HFFc6 (cell line): ENCODE measurements at regions not wholly inside any gene's neighbourhood (a gene's known extent, or its start where the extent isn't known, plus 50 kb on each side); places are given as distances from the start of the nearest gene placed in this dataset.

Experiments used
- DNase-seq: peaks from one replicate; pipeline ENCODE4 v3.0.0-alpha.2; 2018
- H3K27ac Mint-ChIP-seq: 2 replicates; pipeline ENCODE4 v1.8.0; 2020; ENCODE audit warnings: mild to moderate bottlenecking, mixed read lengths
- H3K27me3 Mint-ChIP-seq: 2 replicates; pipeline ENCODE4 v1.8.0; 2021; ENCODE audit warnings: mild to moderate bottlenecking, moderate library complexity, mixed read lengths; ENCODE audit not compliant: insufficient read depth
- H3K36me3 Mint-ChIP-seq: 2 replicates; pipeline ENCODE4 v1.8.0; 2021; ENCODE audit warnings: low read depth, mixed read lengths
- H3K4me1 Mint-ChIP-seq: 2 replicates; pipeline ENCODE4 v1.8.0; 2020; ENCODE audit warnings: low read depth, mixed read lengths
- H3K4me3 Mint-ChIP-seq: 2 replicates; pipeline ENCODE4 v1.8.0; 2020; ENCODE audit warnings: mild to moderate bottlenecking, moderate library complexity, mixed read lengths
- H3K9me3 Mint-ChIP-seq: 2 replicates; pipeline ENCODE4 v1.8.0; 2020; ENCODE audit warnings: mild to moderate bottlenecking, mixed read lengths
- CTCF ChIP-seq: fragments of 200-600 bp; sonication (generic); IDR thresholded peaks from 2 replicates; pipeline ENCODE4 v1.5.0; 2021; ENCODE audit warnings: antibody characterized with exemption, mild to moderate bottlenecking

DNA sequence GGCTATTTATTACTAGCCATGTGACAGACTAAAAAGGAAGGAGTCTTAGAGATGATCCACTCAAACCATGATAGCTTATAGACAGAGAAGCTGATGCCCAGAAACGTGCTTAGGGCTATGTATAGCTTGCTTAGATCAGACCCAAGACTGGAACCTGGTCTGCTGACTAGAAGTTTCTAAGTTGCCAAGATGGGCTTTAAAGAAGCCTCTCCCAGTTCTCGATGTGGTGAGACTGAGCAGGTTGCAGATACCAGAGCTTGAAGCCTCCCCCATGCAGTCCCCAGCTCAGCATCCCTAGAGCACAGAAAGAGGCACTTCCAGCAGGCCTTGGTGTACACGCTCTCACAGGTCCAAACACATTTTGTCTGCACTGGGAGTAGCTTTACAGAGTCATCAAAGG is 51.1 kb upstream of the ATP10B start:
- no peaks in the 10 kb centered on the region for H3K4me1 Mint-ChIP-seq
- peaks cover 3% of the 10 kb centered on the region for H3K27me3 Mint-ChIP-seq
- peaks cover 32% of the 10 kb centered on the region for H3K9me3 Mint-ChIP-seq
- H3K36me3 Mint-ChIP-seq: no peaks in the 10 kb centered on the region
- H3K4me3 Mint-ChIP-seq: no peak overlapping the region
- no peak for DNase-seq
- no peak overlapping the region for H3K27ac Mint-ChIP-seq
- no peak for TF ChIP-seq CTCF
